A673 (cell line): ENCODE measurements at regions not wholly inside any gene's neighbourhood (a gene's known extent, or its start where the extent isn't known, plus 50 kb on each side); places are given as distances from the start of the nearest gene placed in this dataset.

Source experiments
- BruUV-seq: library from RNA; stranded (reverse); fragments of 400-500 nt; replicated peaks from 2 replicates; lab custom pipeline; 2021; lab: Mats Ljungman, UMichigan
- CTCF ChIA-PET: fragments of 300-600 bp; sonication (Branson Sonifier 250); formaldehyde crosslinking; loops from one replicate; lab custom pipeline; 2022; ENCODE audit warnings: antibody characterized with exemption; lab: Charles Lee
- POLR2A ChIA-PET: fragments of 300-600 bp; sonication (Branson Sonifier 250); formaldehyde crosslinking; loops from one replicate; lab custom pipeline; 2022; ENCODE audit warnings: antibody characterized with exemption; ENCODE audit not compliant: low non-redundant PET; lab: Charles Lee
- DNase-seq: peaks from one replicate; pipeline ENCODE4 v3.0.0-alpha.2; 2015; ENCODE audit warnings: low spot score
- H3K27ac ChIP-seq: fragments of 200-600 bp; sonication (generic); 2 replicates; pipeline ENCODE4 v1.5.1; 2016; ENCODE audit warnings: mixed run types, low read depth, mild to moderate bottlenecking, mixed read lengths, antibody characterized with exemption, low read length; ENCODE audit not compliant: poor library complexity, severe bottlenecking
- H3K27me3 ChIP-seq: fragments of 200-600 bp; sonication (generic); replicated peaks from 2 replicates; pipeline ENCODE4 v1.6.1; 2017; ENCODE audit warnings: mixed run types, low read depth, mild to moderate bottlenecking, mixed read lengths, antibody characterized with exemption, low read length; ENCODE audit not compliant: insufficient read depth, poor library complexity
- H3K36me3 ChIP-seq: fragments of 200-600 bp; sonication (generic); 2 replicates; pipeline ENCODE4 v1.6.1; 2016; ENCODE audit warnings: mixed run types, mild to moderate bottlenecking, mixed read lengths, antibody characterized with exemption, low read length; ENCODE audit not compliant: insufficient read depth, poor library complexity, severe bottlenecking
- H3K4me1 ChIP-seq: fragments of 200-600 bp; sonication (generic); 2 replicates; pipeline ENCODE4 v1.6.1; 2017; ENCODE audit warnings: mixed run types, mild to moderate bottlenecking, mixed read lengths, antibody characterized with exemption, low read length; ENCODE audit not compliant: insufficient read depth, poor library complexity, severe bottlenecking
- H3K4me3 ChIP-seq: fragments of 200-600 bp; sonication (generic); 2 replicates; pipeline ENCODE4 v1.5.1; 2016; ENCODE audit warnings: low read depth, mixed run types, mild to moderate bottlenecking, mixed read lengths, low read length; ENCODE audit not compliant: poor library complexity, severe bottlenecking
- H3K9me3 ChIP-seq: fragments of 200-600 bp; sonication (generic); 2 replicates; pipeline ENCODE4 v1.6.1; 2016; ENCODE audit warnings: mixed run types, low read depth, mild to moderate bottlenecking, mixed read lengths, antibody characterized with exemption, low read length; ENCODE audit not compliant: poor library complexity, severe bottlenecking
- EZH2 ChIP-seq: fragments of 200-600 bp; sonication (generic); IDR thresholded peaks from 2 replicates; pipeline ENCODE4 v1.6.1; 2017; ENCODE audit warnings: borderline replicate concordance, low read depth, mild to moderate bottlenecking, mixed read lengths, antibody characterized with exemption, low read length; ENCODE audit not compliant: poor library complexity, severe bottlenecking
- intact Hi-C: fragments of 100-400 bp; cut with micrococcal nuclease; formaldehyde crosslinking; loops from one replicate; pipeline ENCODE4 v1.10.0; 2022; ENCODE audit not compliant: unreplicated experiment
- TF ChIP-seq, protein P1 (sequence below): fragments of 300-800, 200-600 bp; sonication (generic); conservative IDR thresholded peaks from 2 replicates; pipeline ENCODE4 v1.5.1; 2017; ENCODE audit warnings: low read depth, mild to moderate bottlenecking, antibody characterized with exemption, low read length, moderate library complexity, mixed read lengths

- intact Hi-C loops = no loop called here
- TF ChIP-seq, protein P1, sequence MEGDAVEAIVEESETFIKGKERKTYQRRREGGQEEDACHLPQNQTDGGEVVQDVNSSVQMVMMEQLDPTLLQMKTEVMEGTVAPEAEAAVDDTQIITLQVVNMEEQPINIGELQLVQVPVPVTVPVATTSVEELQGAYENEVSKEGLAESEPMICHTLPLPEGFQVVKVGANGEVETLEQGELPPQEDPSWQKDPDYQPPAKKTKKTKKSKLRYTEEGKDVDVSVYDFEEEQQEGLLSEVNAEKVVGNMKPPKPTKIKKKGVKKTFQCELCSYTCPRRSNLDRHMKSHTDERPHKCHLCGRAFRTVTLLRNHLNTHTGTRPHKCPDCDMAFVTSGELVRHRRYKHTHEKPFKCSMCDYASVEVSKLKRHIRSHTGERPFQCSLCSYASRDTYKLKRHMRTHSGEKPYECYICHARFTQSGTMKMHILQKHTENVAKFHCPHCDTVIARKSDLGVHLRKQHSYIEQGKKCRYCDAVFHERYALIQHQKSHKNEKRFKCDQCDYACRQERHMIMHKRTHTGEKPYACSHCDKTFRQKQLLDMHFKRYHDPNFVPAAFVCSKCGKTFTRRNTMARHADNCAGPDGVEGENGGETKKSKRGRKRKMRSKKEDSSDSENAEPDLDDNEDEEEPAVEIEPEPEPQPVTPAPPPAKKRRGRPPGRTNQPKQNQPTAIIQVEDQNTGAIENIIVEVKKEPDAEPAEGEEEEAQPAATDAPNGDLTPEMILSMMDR = no peak
- TF ChIP-seq EZH2 = no peak
- H3K36me3 ChIP-seq = no peaks in the 10 kb centered on the region
- BruUV-seq = no TSS peak
- H3K4me1 ChIP-seq = no peaks in the 10 kb centered on the region
- ChIA-PET CTCF (no interaction called here), POLR2A (no interaction called here)
- no peak overlapping the region for H3K4me3 ChIP-seq
- DNase-seq = no peak
- H3K9me3 ChIP-seq = no peaks in the 10 kb centered on the region
- H3K27ac ChIP-seq = no peak overlapping the region
- H3K27me3 ChIP-seq = no peaks in the 10 kb centered on the region
These were observed 807.1 kb downstream of the EDEM1 start for GRCh38 chr3:5994651-5995050.

DNA sequence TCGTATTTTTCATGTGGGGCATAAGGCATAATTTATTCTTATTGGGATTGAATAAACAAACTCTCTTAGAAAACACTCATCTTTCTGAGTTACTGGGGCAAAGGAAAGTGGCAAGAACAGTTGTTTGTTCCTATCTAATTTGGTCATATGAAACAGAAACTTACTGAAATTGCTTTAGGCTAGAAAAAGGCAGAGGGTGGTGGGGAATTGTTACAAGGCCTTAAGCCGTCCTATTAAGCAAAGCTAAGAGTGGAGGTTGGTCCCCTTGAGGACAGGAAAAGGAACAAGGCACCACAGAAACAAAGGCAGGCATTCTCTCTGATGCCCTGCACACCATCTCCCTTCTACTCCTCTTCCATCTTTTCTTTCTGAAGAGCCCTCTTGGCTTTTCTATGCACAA is 830.9 kb downstream of the EDEM1 start:
- no peaks in the 10 kb centered on the region for H3K36me3 ChIP-seq
- no peak for DNase-seq
- CTCF ChIA-PET = no interaction called here
- no peaks in the 10 kb centered on the region for H3K27me3 ChIP-seq
- no peaks in the 10 kb centered on the region for H3K4me1 ChIP-seq
- POLR2A ChIA-PET = no interaction called here
- no peak for TF ChIP-seq EZH2
- TF ChIP-seq, protein P1 = no peak
- BruUV-seq = no TSS peak
- H3K4me3 ChIP-seq = no peak overlapping the region
- H3K9me3 ChIP-seq = peaks cover 2% of the 10 kb centered on the region
- H3K27ac ChIP-seq = no peak overlapping the region
- intact Hi-C loops = no loop called here

- CTCF ChIA-PET = no interaction called here
- H3K9me3 ChIP-seq = peaks cover 11% of the 10 kb centered on the region
- H3K4me3 ChIP-seq = no peak overlapping the region
- intact Hi-C loops = no loop called here
- no peaks in the 10 kb centered on the region for H3K4me1 ChIP-seq
- no TSS peak for BruUV-seq
- TF ChIP-seq EZH2 = no peak
- TF ChIP-seq, protein P1 = no peak
- no peaks in the 10 kb centered on the region for H3K27me3 ChIP-seq
- DNase-seq = no peak
- no peaks in the 10 kb centered on the region for H3K36me3 ChIP-seq
- POLR2A ChIA-PET = no interaction called here
- no peak overlapping the region for H3K27ac ChIP-seq
These were observed 835.1 kb downstream of the EDEM1 start for GRCh38 chr3:6022621-6023020.
